Type B pancreatic cell (in vitro differentiated cells): ENCODE measurements at regions not wholly inside any gene's neighbourhood (a gene's known extent, or its start where the extent isn't known, plus 50 kb on each side); places are given as distances from the start of the nearest gene placed in this dataset.

Experiments
- DNase-seq: peaks from one replicate; pipeline ENCODE4 v3.0.0; 2021; ENCODE audit warnings: mixed read lengths; ENCODE audit not compliant: unreplicated experiment; ENCODE audit errors: extremely low spot score
- H3K27ac Mint-ChIP-seq: 2 replicates; pipeline ENCODE4 v1.8.0; 2021; ENCODE audit warnings: mild to moderate bottlenecking, mixed read lengths
- H3K27me3 Mint-ChIP-seq: 2 replicates; pipeline ENCODE4 v1.8.0; 2021; ENCODE audit warnings: mixed read lengths
- H3K36me3 Mint-ChIP-seq: 2 replicates; pipeline ENCODE4 v1.8.0; 2021; ENCODE audit warnings: mixed read lengths
- H3K4me1 Mint-ChIP-seq: one replicate; pipeline ENCODE4 v1.8.0; 2021; ENCODE audit warnings: mixed read lengths; ENCODE audit not compliant: unreplicated experiment
- H3K4me3 Mint-ChIP-seq: 2 replicates; pipeline ENCODE4 v1.8.0; 2021; ENCODE audit warnings: mild to moderate bottlenecking, mixed read lengths
- H3K9me3 Mint-ChIP-seq: 2 replicates; pipeline ENCODE4 v1.8.0; 2021; ENCODE audit warnings: mixed read lengths
- CTCF ChIP-seq: fragments of 200-600 bp; sonication (generic); conservative IDR thresholded peaks from 2 replicates; pipeline ENCODE4 v1.5.0; 2021; ENCODE audit warnings: antibody characterized with exemption, mild to moderate bottlenecking

- peaks cover 12% of the 10 kb centered on the region for H3K4me1 Mint-ChIP-seq
- TF ChIP-seq CTCF, result no peak
These were observed 146.6 kb upstream of the RFX3 start for GRCh38 chr9:3672399-3672798.

GRCh38 chr9:3664044-3664443 lies 138.2 kb upstream of the RFX3 start:
- no peak for DNase-seq
- Mint-ChIP-seq H3K4me1 (peaks cover 13% of the 10 kb centered on the region), H3K4me3 (no peak overlapping the region), H3K36me3 (no peaks in the 10 kb centered on the region), H3K27me3 (no peaks in the 10 kb centered on the region), H3K9me3 (no peaks in the 10 kb centered on the region), H3K27ac (no peak overlapping the region)
- TF ChIP-seq CTCF, result no peak

More at GRCh38 chr9:3672399-3672798, 146.6 kb upstream of the RFX3 start:
- no peak overlapping the region for H3K27ac Mint-ChIP-seq
- no peaks in the 10 kb centered on the region for H3K9me3 Mint-ChIP-seq
- no peak for DNase-seq
- H3K4me3 Mint-ChIP-seq, result no peak overlapping the region
- H3K27me3 Mint-ChIP-seq, result no peaks in the 10 kb centered on the region
- H3K36me3 Mint-ChIP-seq, result no peaks in the 10 kb centered on the region

GRCh38 chr9:3662671-3663070 lies 136.9 kb upstream of the RFX3 start:
- H3K27ac Mint-ChIP-seq, result no peak overlapping the region
- H3K36me3 Mint-ChIP-seq, result no peaks in the 10 kb centered on the region
- no peak for TF ChIP-seq CTCF
- no peaks in the 10 kb centered on the region for H3K9me3 Mint-ChIP-seq
- no peak for DNase-seq
- no peaks in the 10 kb centered on the region for H3K27me3 Mint-ChIP-seq
- no peak overlapping the region for H3K4me3 Mint-ChIP-seq
- H3K4me1 Mint-ChIP-seq, result peaks cover 13% of the 10 kb centered on the region

GRCh38 chr9:3660936-3661335 lies 135.1 kb upstream of the RFX3 start:
- H3K27ac Mint-ChIP-seq, result no peak overlapping the region

GRCh38 chr9:3659647-3660046 lies 133.8 kb upstream of the RFX3 start:
- TF ChIP-seq CTCF, result no peak
- H3K27ac Mint-ChIP-seq, result no peak overlapping the region

More at GRCh38 chr9:3660936-3661335, 135.1 kb upstream of the RFX3 start:
- no peaks in the 10 kb centered on the region for H3K9me3 Mint-ChIP-seq
- TF ChIP-seq CTCF, result no peak
- no peak overlapping the region for H3K4me3 Mint-ChIP-seq
- peaks cover 13% of the 10 kb centered on the region for H3K4me1 Mint-ChIP-seq
- no peaks in the 10 kb centered on the region for H3K36me3 Mint-ChIP-seq
- no peak for DNase-seq
- no peaks in the 10 kb centered on the region for H3K27me3 Mint-ChIP-seq

GRCh38 chr9:3658964-3659363 lies 133.2 kb upstream of the RFX3 start:
- no peaks in the 10 kb centered on the region for H3K9me3 Mint-ChIP-seq
- H3K27ac Mint-ChIP-seq, result no peak overlapping the region
- H3K4me3 Mint-ChIP-seq, result no peak overlapping the region
- no peak for TF ChIP-seq CTCF
- H3K36me3 Mint-ChIP-seq, result no peaks in the 10 kb centered on the region
- DNase-seq, result no peak
- no peaks in the 10 kb centered on the region for H3K27me3 Mint-ChIP-seq
- peaks cover 13% of the 10 kb centered on the region for H3K4me1 Mint-ChIP-seq

More at GRCh38 chr9:3659647-3660046, 133.8 kb upstream of the RFX3 start:
- Mint-ChIP-seq H3K27me3 (no peaks in the 10 kb centered on the region), H3K36me3 (no peaks in the 10 kb centered on the region), H3K4me3 (no peak overlapping the region), H3K9me3 (no peaks in the 10 kb centered on the region), H3K4me1 (peaks cover 13% of the 10 kb centered on the region)
- DNase-seq, result no peak
